ENCODE measurements at regions not wholly inside any gene's neighbourhood (a gene's known extent, or its start where the extent isn't known, plus 50 kb on each side); places are given as distances from the start of the nearest gene placed in this dataset.

DNA sequence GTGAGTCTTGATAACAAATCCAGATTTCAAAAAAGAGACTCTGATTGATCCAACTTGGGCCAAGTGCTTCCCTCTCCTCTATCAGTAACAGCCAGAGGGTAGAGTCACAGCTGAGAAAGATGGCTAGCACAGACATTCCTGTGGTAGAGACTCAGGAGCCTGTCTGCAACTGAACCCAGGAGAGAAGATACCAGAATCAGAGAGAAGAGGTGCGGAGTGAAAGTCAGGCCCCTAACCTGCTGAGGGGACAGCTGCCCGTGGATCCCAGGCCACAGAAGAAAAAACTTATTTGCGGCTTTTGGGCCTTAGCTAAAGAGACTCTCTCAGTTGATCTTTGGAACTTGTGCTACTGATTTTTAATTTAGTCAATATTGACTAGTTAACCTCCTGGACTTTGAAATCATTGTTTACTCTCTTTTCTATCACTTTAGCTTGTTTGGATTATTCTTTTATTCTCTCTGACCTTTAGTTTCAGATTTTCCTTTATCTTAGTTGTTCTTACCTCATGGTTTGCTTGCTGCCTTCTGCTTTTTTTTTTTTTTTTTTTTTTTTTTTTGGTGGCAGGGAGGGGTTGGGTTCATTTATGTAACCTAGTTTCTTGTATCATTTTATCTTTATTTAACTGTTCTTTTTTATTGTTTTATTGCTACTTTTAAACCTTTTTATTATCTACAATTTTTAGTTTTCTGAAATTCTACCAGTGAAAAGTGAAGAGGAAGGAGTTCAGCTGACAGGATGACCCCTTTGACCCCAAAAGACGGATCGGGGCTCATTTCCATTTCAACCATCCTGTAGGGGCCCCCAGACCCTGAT, 154.9 kb upstream of the KRR1 start (continued):
- TF ChIP-seq, protein P1, sequence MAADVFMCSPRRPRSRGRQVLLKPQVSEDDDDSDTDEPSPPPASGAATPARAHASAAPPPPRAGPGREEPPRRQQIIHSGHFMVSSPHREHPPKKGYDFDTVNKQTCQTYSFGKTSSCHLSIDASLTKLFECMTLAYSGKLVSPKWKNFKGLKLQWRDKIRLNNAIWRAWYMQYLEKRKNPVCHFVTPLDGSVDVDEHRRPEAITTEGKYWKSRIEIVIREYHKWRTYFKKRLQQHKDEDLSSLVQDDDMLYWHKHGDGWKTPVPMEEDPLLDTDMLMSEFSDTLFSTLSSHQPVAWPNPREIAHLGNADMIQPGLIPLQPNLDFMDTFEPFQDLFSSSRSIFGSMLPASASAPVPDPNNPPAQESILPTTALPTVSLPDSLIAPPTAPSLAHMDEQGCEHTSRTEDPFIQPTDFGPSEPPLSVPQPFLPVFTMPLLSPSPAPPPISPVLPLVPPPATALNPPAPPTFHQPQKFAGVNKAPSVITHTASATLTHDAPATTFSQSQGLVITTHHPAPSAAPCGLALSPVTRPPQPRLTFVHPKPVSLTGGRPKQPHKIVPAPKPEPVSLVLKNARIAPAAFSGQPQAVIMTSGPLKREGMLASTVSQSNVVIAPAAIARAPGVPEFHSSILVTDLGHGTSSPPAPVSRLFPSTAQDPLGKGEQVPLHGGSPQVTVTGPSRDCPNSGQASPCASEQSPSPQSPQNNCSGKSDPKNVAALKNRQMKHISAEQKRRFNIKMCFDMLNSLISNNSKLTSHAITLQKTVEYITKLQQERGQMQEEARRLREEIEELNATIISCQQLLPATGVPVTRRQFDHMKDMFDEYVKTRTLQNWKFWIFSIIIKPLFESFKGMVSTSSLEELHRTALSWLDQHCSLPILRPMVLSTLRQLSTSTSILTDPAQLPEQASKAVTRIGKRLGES (CRISPR knock-in tag; IDR thresholded peaks at IDR 0.05; ENCODE audit: borderline replicate concordance): no peak
- TF ChIP-seq, protein P2, sequence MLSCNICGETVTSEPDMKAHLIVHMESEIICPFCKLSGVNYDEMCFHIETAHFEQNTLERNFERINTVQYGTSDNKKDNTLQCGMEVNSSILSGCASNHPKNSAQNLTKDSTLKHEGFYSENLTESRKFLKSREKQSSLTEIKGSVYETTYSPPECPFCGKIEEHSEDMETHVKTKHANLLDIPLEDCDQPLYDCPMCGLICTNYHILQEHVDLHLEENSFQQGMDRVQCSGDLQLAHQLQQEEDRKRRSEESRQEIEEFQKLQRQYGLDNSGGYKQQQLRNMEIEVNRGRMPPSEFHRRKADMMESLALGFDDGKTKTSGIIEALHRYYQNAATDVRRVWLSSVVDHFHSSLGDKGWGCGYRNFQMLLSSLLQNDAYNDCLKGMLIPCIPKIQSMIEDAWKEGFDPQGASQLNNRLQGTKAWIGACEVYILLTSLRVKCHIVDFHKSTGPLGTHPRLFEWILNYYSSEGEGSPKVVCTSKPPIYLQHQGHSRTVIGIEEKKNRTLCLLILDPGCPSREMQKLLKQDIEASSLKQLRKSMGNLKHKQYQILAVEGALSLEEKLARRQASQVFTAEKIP (CRISPR knock-in tag; IDR thresholded peaks at IDR 0.05; ENCODE audit: borderline replicate concordance): no peak
- TF ChIP-seq CAMTA2 (CRISPR knock-in tag; IDR thresholded peaks at IDR 0.05; ENCODE audit: borderline replicate concordance) (no peak), TBP (CRISPR knock-in tag; IDR thresholded peaks at IDR 0.05) (no peak), ISX (CRISPR knock-in tag; conservative IDR thresholded peaks at IDR 0.05) (no peak), ZNF562 (CRISPR knock-in tag; IDR thresholded peaks at IDR 0.05; ENCODE audit: borderline replicate concordance) (no peak), ZNF788 (CRISPR knock-in tag; IDR thresholded peaks at IDR 0.05; ENCODE audit: borderline replicate concordance) (peak; percentile 19; the same call in 1 of the 2 replicates), ZNF567 (CRISPR knock-in tag; IDR thresholded peaks at IDR 0.05; ENCODE audit: borderline replicate concordance) (no peak), FOXK1 (CRISPR knock-in tag; IDR thresholded peaks at IDR 0.05; ENCODE audit: borderline replicate concordance, low read depth) (0 out of 2 replicates have a peak, but pooled peaks have one; percentile 22), SUZ12 (IDR thresholded peaks at IDR 0.05; ENCODE audit: low read depth, low read length) (no peak), NR2F6 (IDR thresholded peaks at IDR 0.05) (peak; percentile 98), NR2F6 (CRISPR knock-in tag; IDR thresholded peaks at IDR 0.05) (peak; percentile 93), ZNF564 (CRISPR knock-in tag; IDR thresholded peaks at IDR 0.05) (no peak), SRF (IDR thresholded peaks at IDR 0.05; ENCODE audit: low read depth, low read length) (no peak; the same call in 1 of the 2 replicates), HOXA3 (CRISPR knock-in tag; IDR thresholded peaks at IDR 0.05) (no peak; the same call in 1 of the 2 replicates), ZNF10 (CRISPR knock-in tag; IDR thresholded peaks at IDR 0.05; ENCODE audit: borderline replicate concordance, low read depth) (no peak), ZNF772 (CRISPR knock-in tag; IDR thresholded peaks at IDR 0.05) (peak; percentile 62; the same call in 1 of the 2 replicates), ZNF790 (CRISPR knock-in tag; IDR thresholded peaks at IDR 0.05; ENCODE audit: borderline replicate concordance) (no peak)
- TF ChIP-seq, protein P3, sequence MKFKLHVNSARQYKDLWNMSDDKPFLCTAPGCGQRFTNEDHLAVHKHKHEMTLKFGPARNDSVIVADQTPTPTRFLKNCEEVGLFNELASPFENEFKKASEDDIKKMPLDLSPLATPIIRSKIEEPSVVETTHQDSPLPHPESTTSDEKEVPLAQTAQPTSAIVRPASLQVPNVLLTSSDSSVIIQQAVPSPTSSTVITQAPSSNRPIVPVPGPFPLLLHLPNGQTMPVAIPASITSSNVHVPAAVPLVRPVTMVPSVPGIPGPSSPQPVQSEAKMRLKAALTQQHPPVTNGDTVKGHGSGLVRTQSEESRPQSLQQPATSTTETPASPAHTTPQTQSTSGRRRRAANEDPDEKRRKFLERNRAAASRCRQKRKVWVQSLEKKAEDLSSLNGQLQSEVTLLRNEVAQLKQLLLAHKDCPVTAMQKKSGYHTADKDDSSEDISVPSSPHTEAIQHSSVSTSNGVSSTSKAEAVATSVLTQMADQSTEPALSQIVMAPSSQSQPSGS (CRISPR knock-in tag; IDR thresholded peaks at IDR 0.05): peak; percentile 87
- TF ChIP-seq, protein P4, sequence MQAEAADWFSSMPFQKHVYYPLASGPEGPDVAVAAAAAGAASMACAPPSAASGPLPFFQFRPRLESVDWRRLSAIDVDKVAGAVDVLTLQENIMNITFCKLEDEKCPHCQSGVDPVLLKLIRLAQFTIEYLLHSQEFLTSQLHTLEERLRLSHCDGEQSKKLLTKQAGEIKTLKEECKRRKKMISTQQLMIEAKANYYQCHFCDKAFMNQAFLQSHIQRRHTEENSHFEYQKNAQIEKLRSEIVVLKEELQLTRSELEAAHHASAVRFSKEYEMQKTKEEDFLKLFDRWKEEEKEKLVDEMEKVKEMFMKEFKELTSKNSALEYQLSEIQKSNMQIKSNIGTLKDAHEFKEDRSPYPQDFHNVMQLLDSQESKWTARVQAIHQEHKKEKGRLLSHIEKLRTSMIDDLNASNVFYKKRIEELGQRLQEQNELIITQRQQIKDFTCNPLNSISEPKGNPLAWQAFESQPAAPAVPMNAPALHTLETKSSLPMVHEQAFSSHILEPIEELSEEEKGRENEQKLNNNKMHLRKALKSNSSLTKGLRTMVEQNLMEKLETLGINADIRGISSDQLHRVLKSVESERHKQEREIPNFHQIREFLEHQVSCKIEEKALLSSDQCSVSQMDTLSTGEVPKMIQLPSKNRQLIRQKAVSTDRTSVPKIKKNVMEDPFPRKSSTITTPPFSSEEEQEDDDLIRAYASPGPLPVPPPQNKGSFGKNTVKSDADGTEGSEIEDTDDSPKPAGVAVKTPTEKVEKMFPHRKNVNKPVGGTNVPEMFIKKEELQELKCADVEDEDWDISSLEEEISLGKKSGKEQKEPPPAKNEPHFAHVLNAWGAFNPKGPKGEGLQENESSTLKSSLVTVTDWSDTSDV (CRISPR knock-in tag; IDR thresholded peaks at IDR 0.05): no peak
